IMR-90 (cell line): ENCODE measurements at regions not wholly inside any gene's neighbourhood (a gene's known extent, or its start where the extent isn't known, plus 50 kb on each side); places are given as distances from the start of the nearest gene placed in this dataset.

Experiments used
- ATAC-seq: fragments of 200-7000 bp; cut with Tn5 transposase; 2 replicates; pipeline ENCODE4 v1.9.1; 2020; ENCODE audit warnings: low read depth, mild to moderate bottlenecking, moderate library complexity
- BruUV-seq: library from RNA; stranded (reverse); fragments of 400-500 nt; replicated peaks from 2 replicates; lab custom pipeline; 2021; lab: Mats Ljungman, UMichigan
- CTCF ChIA-PET: fragments of 300-600 bp; formaldehyde crosslinking; extraction: SDS; loops from one replicate; lab custom pipeline; 2021; ENCODE audit warnings: antibody characterized with exemption; lab: Yijun Ruan, JAX
- POLR2A ChIA-PET: fragments of 300-600 bp; sonication (Branson Sonifier 250); formaldehyde crosslinking; loops from one replicate; lab custom pipeline; 2022; ENCODE audit warnings: antibody characterized with exemption; ENCODE audit not compliant: unreplicated experiment; lab: Charles Lee
- DNase-seq: peaks from one replicate; pipeline ENCODE4 v3.0.0; 2013
- H2AFZ ChIP-seq: replicated peaks from 2 replicates; pipeline ENCODE3; 2013; ENCODE audit warnings: low read length, mild to moderate bottlenecking; ENCODE audit not compliant: poor library complexity
- H2AK5ac ChIP-seq: 2 replicates; pipeline ENCODE4 v1.6.1; 2013; ENCODE audit warnings: low read depth, low read length, inconsistent platforms
- H2AK9ac ChIP-seq: replicated peaks from 2 replicates; pipeline ENCODE3; 2013; ENCODE audit warnings: mild to moderate bottlenecking, low read depth, low read length, moderate library complexity; ENCODE audit not compliant: poor library complexity
- H2BK120ac ChIP-seq: 2 replicates; pipeline ENCODE4 v1.6.1; 2013; ENCODE audit warnings: low read depth, low read length, inconsistent platforms
- H2BK15ac ChIP-seq: 3 replicates; pipeline ENCODE4 v1.6.1; 2013; ENCODE audit warnings: low read depth, low read length, inconsistent platforms
- H2BK20ac ChIP-seq: 2 replicates; pipeline ENCODE4 v1.6.1; 2013; ENCODE audit warnings: low read depth, mild to moderate bottlenecking, inconsistent platforms, low read length, moderate library complexity
- H2BK5ac ChIP-seq: 2 replicates; pipeline ENCODE4 v1.6.1; 2013; ENCODE audit warnings: mild to moderate bottlenecking, low read depth, low read length, inconsistent platforms; ENCODE audit not compliant: poor library complexity, severe bottlenecking
- H3K14ac ChIP-seq: replicated peaks from 2 replicates; pipeline ENCODE4 v1.6.1; 2013; ENCODE audit warnings: low read depth, low read length, inconsistent platforms
- H3K18ac ChIP-seq: 2 replicates; pipeline ENCODE4 v1.6.1; 2013; ENCODE audit warnings: low read depth, low read length, control low read depth
- H3K23ac ChIP-seq: 2 replicates; pipeline ENCODE4 v1.6.1; 2013; ENCODE audit warnings: low read depth, low read length, inconsistent platforms
- H3K27ac ChIP-seq: 2 replicates; pipeline ENCODE4 v1.5.1; 2013; ENCODE audit warnings: mild to moderate bottlenecking, control low read depth, low read length; ENCODE audit not compliant: insufficient read depth
- H3K27me3 ChIP-seq: 2 replicates; pipeline ENCODE4 v1.6.1; 2013; ENCODE audit warnings: low read length; ENCODE audit not compliant: control insufficient read depth, insufficient read depth
- H3K36me3 ChIP-seq: 2 replicates; pipeline ENCODE4 v1.6.1; 2013; ENCODE audit warnings: low read length, mixed read lengths; ENCODE audit not compliant: control insufficient read depth, insufficient read depth
- H3K4ac ChIP-seq: 2 replicates; pipeline ENCODE4 v1.6.1; 2013; ENCODE audit warnings: low read depth, low read length, inconsistent platforms
- H3K4me1 ChIP-seq: 2 replicates; pipeline ENCODE4 v1.6.1; 2013; ENCODE audit warnings: low read length, mixed read lengths; ENCODE audit not compliant: control insufficient read depth, insufficient read depth
- H3K4me2 ChIP-seq: 2 replicates; pipeline ENCODE4 v1.6.1; 2013; ENCODE audit warnings: low read depth, mild to moderate bottlenecking, control low read depth, low read length, moderate library complexity
- H3K4me3 ChIP-seq: 2 replicates; pipeline ENCODE4 v1.5.1; 2013; ENCODE audit warnings: low read depth, mild to moderate bottlenecking, control low read depth, low read length, moderate library complexity; ENCODE audit not compliant: insufficient read depth
- H3K56ac ChIP-seq: 2 replicates; pipeline ENCODE4 v1.6.1; 2013; ENCODE audit warnings: low read length, inconsistent platforms; ENCODE audit not compliant: insufficient read depth; ENCODE audit errors: extremely low read depth
- H3K79me1 ChIP-seq, 2 experiments: 2 replicates each; pipeline ENCODE4 v1.6.1; 2013; ENCODE audit warnings: low read length in 2 of 2, inconsistent platforms in 1 of 2, low read depth in 1 of 2
- H3K9ac ChIP-seq: 2 replicates; pipeline ENCODE4 v1.6.1; 2013; ENCODE audit warnings: low read depth, low read length, control low read depth
- H3K9me1 ChIP-seq: 2 replicates; pipeline ENCODE4 v1.6.1; 2013; ENCODE audit warnings: low read length, inconsistent platforms; ENCODE audit not compliant: insufficient read depth
- H3K9me3 ChIP-seq: 2 replicates; pipeline ENCODE4 v1.6.1; 2013; ENCODE audit warnings: low read length; ENCODE audit not compliant: control insufficient read depth, insufficient read depth
- H4K20me1 ChIP-seq: 2 replicates; pipeline ENCODE4 v1.6.1; 2013; ENCODE audit warnings: low read length, inconsistent platforms; ENCODE audit not compliant: insufficient read depth
- H4K5ac ChIP-seq: 2 replicates; pipeline ENCODE4 v1.6.1; 2013; ENCODE audit warnings: mild to moderate bottlenecking, low read depth, low read length, control low read depth
- H4K8ac ChIP-seq, 2 experiments: 2 replicates each; pipeline ENCODE4 v1.6.1; 2013; ENCODE audit warnings: low read depth in 2 of 2, low read length in 2 of 2, control low read depth in 1 of 2, inconsistent platforms in 1 of 2
- H4K91ac ChIP-seq: 2 replicates; pipeline ENCODE4 v1.6.1; 2013; ENCODE audit warnings: low read depth, low read length, inconsistent platforms; ENCODE audit not compliant: insufficient read depth
- BHLHE40 ChIP-seq: fragments of 150-350 bp; IDR thresholded peaks from 2 replicates; pipeline ENCODE4 v1.6.1; 2016; ENCODE audit warnings: mild to moderate bottlenecking, low read depth, low read length
- CEBPB ChIP-seq: IDR thresholded peaks from 2 replicates; pipeline ENCODE4 v1.6.1; 2012; ENCODE audit warnings: low read depth, low read length, improper control_type of control experiment
- CHD1 ChIP-seq: IDR thresholded peaks from 2 replicates; pipeline ENCODE4 v1.6.1; 2012; ENCODE audit warnings: low read depth, low read length, improper control_type of control experiment
- FOS ChIP-seq: fragments of 150-350 bp; IDR thresholded peaks from 2 replicates; pipeline ENCODE4 v1.6.1; 2016; ENCODE audit warnings: low read depth, low read length
- MAFK ChIP-seq: IDR thresholded peaks from 2 replicates; pipeline ENCODE4 v1.6.1; 2012; ENCODE audit warnings: low read depth, low read length, improper control_type of control experiment
- MAZ ChIP-seq: IDR thresholded peaks from 2 replicates; pipeline ENCODE4 v1.6.1; 2012; ENCODE audit warnings: low read depth, mild to moderate bottlenecking, low read length, improper control_type of control experiment, moderate library complexity, borderline replicate concordance
- MXI1 ChIP-seq: IDR thresholded peaks from 2 replicates; pipeline ENCODE4 v1.6.1; 2012; ENCODE audit warnings: low read depth, mild to moderate bottlenecking, low read length, moderate library complexity, borderline replicate concordance
- NFE2L2 ChIP-seq: fragments of 150-350 bp; IDR thresholded peaks from 2 replicates; pipeline ENCODE4 v1.6.1; 2016; ENCODE audit warnings: low read depth, mild to moderate bottlenecking, low read length
- POLR2A ChIP-seq: IDR thresholded peaks from 2 replicates; pipeline ENCODE4 v1.6.1; 2012; ENCODE audit warnings: mild to moderate bottlenecking, low read depth, low read length
- RAD21 ChIP-seq: IDR thresholded peaks from 2 replicates; pipeline ENCODE4 v1.6.1; 2012; ENCODE audit warnings: low read length, improper control_type of control experiment
- RCOR1 ChIP-seq: IDR thresholded peaks from 2 replicates; pipeline ENCODE4 v1.6.1; 2012; ENCODE audit warnings: mild to moderate bottlenecking, low read length, improper control_type of control experiment; ENCODE audit not compliant: insufficient replicate concordance
- RFX5 ChIP-seq: IDR thresholded peaks from 2 replicates; pipeline ENCODE4 v1.8.0; 2012; ENCODE audit warnings: low read depth, mild to moderate bottlenecking, low read length, moderate library complexity
- SMC3 ChIP-seq: fragments of 150-350 bp; IDR thresholded peaks from 2 replicates; pipeline ENCODE4 v1.6.1; 2016; ENCODE audit warnings: low read depth, mild to moderate bottlenecking, antibody characterized with exemption, low read length, moderate library complexity
- WGBS, 2 experiments: methylation state at CpG; one replicate each; pipeline versions ENCODE4 v1.1.5 to v1.1.7; 2013; ENCODE audit warnings: missing lambda C conversion rate in 2 of 2; ENCODE audit not compliant: insufficient read length in 1 of 2; ENCODE audit errors: extremely low coverage in 2 of 2; 5-methylcytosine and 5-hydroxymethylcytosine counted together
- dilution Hi-C: fragments of 300-500 bp; cut with HindIII; formaldehyde crosslinking; loops from one replicate; pipeline ENCODE4 v1.14.3; 2018; ENCODE audit warnings: low sequenced_read_pairs; ENCODE audit not compliant: unreplicated experiment
- in situ Hi-C: fragments of 300-500 bp; cut with MboI; formaldehyde crosslinking; loops from 3 replicates; pipeline ENCODE4 v1.14.3; 2019; ENCODE audit warnings: low sequenced_read_pairs, inconsistent platforms, mixed read lengths
- intact Hi-C: fragments of 100-400 bp; cut with micrococcal nuclease; formaldehyde crosslinking; loops from 2 replicates; pipeline ENCODE4 v1.10.0; 2022
- TF ChIP-seq, protein P1 (sequence below): conservative IDR thresholded peaks from 2 replicates; pipeline ENCODE4 v1.5.1; 2012; ENCODE audit warnings: mild to moderate bottlenecking, low read depth, low read length, improper control_type of control experiment
- TF ChIP-seq, protein P2 (sequence below): fragments of 150-350 bp; IDR thresholded peaks from 2 replicates; pipeline ENCODE4 v1.6.1; 2016; ENCODE audit warnings: low read depth, mild to moderate bottlenecking, low read length, moderate library complexity, borderline replicate concordance
- TF ChIP-seq, protein P3 (sequence below): fragments of 150-350 bp; IDR thresholded peaks from 2 replicates; pipeline ENCODE4 v1.6.1; 2017; ENCODE audit warnings: mild to moderate bottlenecking, antibody characterized with exemption, low read length, low read depth

DNA sequence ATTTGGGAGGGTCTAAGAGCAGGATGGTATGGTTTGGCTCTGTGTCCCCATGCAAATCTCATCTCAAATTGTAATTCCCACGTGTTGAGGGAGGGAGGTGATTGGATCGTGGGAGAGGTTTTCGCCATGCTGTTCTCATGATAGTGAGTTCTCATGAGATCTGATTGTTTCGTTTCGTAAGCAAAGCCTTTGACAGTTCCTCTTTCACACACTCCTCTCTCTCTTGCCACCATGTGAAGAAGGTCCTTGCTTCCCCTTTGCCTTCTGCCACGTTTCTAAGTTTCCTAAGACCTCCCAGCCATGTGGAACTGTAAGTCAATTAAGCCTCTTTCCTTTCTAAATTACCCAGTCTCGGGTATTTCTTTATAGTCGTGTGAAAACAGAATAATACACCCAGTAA, 553.7 kb downstream of the TAFA4 start:
- intact Hi-C loops (no loop called here), in situ Hi-C loops (no loop called here), dilution Hi-C loops (no loop called here)
- Histone ChIP-seq H4K8ac (no peak overlapping the region), H4K5ac (no peak overlapping the region), H3K56ac (no peak overlapping the region), H2BK120ac (no peak overlapping the region), H3K23ac (no peak overlapping the region), H3K4me2 (no peak overlapping the region), H3K14ac (no peak overlapping the region), H3K36me3 (no peaks in the 10 kb centered on the region), H3K27me3 (no peaks in the 10 kb centered on the region), H2AK9ac (no peak overlapping the region), H3K27ac (no peak overlapping the region), H4K20me1 (no peaks in the 10 kb centered on the region), H2BK15ac (no peak overlapping the region), H2AFZ (no peak overlapping the region), H2BK20ac (no peak overlapping the region), H3K9ac (no peak overlapping the region), H4K91ac (no peak overlapping the region), H2AK5ac (no peak overlapping the region), H3K4me3 (no peak overlapping the region), H3K79me1 (no peaks in the 10 kb centered on the region), H3K4ac (no peak overlapping the region), H2BK5ac (no peak overlapping the region), H3K18ac (no peak overlapping the region), H3K9me3 (peaks cover 8% of the 10 kb centered on the region), H3K9me1 (no peaks in the 10 kb centered on the region), H3K4me1 (no peaks in the 10 kb centered on the region)
- no CpG with 5 or more reads among the region's 8 CpGs for WGBS, 2 experiments
- TF ChIP-seq POLR2A: no peak
- no peak for TF ChIP-seq MXI1
- TF ChIP-seq FOS: no peak
- TF ChIP-seq BHLHE40: no peak
- TF ChIP-seq RCOR1: no peak
- TF ChIP-seq, protein P1, sequence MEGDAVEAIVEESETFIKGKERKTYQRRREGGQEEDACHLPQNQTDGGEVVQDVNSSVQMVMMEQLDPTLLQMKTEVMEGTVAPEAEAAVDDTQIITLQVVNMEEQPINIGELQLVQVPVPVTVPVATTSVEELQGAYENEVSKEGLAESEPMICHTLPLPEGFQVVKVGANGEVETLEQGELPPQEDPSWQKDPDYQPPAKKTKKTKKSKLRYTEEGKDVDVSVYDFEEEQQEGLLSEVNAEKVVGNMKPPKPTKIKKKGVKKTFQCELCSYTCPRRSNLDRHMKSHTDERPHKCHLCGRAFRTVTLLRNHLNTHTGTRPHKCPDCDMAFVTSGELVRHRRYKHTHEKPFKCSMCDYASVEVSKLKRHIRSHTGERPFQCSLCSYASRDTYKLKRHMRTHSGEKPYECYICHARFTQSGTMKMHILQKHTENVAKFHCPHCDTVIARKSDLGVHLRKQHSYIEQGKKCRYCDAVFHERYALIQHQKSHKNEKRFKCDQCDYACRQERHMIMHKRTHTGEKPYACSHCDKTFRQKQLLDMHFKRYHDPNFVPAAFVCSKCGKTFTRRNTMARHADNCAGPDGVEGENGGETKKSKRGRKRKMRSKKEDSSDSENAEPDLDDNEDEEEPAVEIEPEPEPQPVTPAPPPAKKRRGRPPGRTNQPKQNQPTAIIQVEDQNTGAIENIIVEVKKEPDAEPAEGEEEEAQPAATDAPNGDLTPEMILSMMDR: no peak
- TF ChIP-seq, protein P2, sequence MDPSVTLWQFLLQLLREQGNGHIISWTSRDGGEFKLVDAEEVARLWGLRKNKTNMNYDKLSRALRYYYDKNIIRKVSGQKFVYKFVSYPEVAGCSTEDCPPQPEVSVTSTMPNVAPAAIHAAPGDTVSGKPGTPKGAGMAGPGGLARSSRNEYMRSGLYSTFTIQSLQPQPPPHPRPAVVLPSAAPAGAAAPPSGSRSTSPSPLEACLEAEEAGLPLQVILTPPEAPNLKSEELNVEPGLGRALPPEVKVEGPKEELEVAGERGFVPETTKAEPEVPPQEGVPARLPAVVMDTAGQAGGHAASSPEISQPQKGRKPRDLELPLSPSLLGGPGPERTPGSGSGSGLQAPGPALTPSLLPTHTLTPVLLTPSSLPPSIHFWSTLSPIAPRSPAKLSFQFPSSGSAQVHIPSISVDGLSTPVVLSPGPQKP: no peak
- TF ChIP-seq RAD21: no peak
- TF ChIP-seq, protein P3, sequence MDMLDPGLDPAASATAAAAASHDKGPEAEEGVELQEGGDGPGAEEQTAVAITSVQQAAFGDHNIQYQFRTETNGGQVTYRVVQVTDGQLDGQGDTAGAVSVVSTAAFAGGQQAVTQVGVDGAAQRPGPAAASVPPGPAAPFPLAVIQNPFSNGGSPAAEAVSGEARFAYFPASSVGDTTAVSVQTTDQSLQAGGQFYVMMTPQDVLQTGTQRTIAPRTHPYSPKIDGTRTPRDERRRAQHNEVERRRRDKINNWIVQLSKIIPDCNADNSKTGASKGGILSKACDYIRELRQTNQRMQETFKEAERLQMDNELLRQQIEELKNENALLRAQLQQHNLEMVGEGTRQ: no peak
- TF ChIP-seq CEBPB: no peak
- no peak for TF ChIP-seq MAZ
- TF ChIP-seq CHD1: no peak
- TF ChIP-seq RFX5: no peak
- no peak for TF ChIP-seq NFE2L2
- TF ChIP-seq MAFK: no peak
- no peak for TF ChIP-seq SMC3
- CTCF ChIA-PET: no interaction called here
- no TSS peak for BruUV-seq
- ATAC-seq (no peak), DNase-seq (no peak)
- POLR2A ChIA-PET: no interaction called here
